Left colon (tissue), 2 donors: ENCODE measurements at regions not wholly inside any gene's neighbourhood (a gene's known extent, or its start where the extent isn't known, plus 50 kb on each side); places are given as distances from the start of the nearest gene placed in this dataset.
"Not testable (repeated sequence)": the region's sequence is repeated elsewhere in the genome, so short reads cannot be mapped to it uniquely, and the experiment has no call there.

Source experiments
- ATAC-seq: fragments of 200-7000 bp; cut with Tn5 transposase; one replicate; pipeline ENCODE4 v1.9.1; 2020; ENCODE audit warnings: mild to moderate bottlenecking, moderate library complexity
- DNase-seq, 2 donors: peaks; one replicate each; pipeline ENCODE4 v3.0.0-alpha.2; 2020
- intact Hi-C, 2 donors: fragments of 100-400 bp; cut with DNase I in 1 of 2; cut with micrococcal nuclease in 1 of 2; formaldehyde crosslinking; loops; one replicate each; pipeline versions ENCODE4 v1.11.2 to v1.14.0; 2022; cut with DNase I, micrococcal nuclease
- donor health status: DM: no; HTN: no; CAD: no.
- donor health status: DM: yes; HTN: yes; CAD: no.

- ATAC-seq = no peak
- intact Hi-C loops = no loop called here
- no peak for DNase-seq
Observed at GRCh38 chr22:22789233-22789921, 98.2 kb upstream of the IGLL5 start.

DNA sequence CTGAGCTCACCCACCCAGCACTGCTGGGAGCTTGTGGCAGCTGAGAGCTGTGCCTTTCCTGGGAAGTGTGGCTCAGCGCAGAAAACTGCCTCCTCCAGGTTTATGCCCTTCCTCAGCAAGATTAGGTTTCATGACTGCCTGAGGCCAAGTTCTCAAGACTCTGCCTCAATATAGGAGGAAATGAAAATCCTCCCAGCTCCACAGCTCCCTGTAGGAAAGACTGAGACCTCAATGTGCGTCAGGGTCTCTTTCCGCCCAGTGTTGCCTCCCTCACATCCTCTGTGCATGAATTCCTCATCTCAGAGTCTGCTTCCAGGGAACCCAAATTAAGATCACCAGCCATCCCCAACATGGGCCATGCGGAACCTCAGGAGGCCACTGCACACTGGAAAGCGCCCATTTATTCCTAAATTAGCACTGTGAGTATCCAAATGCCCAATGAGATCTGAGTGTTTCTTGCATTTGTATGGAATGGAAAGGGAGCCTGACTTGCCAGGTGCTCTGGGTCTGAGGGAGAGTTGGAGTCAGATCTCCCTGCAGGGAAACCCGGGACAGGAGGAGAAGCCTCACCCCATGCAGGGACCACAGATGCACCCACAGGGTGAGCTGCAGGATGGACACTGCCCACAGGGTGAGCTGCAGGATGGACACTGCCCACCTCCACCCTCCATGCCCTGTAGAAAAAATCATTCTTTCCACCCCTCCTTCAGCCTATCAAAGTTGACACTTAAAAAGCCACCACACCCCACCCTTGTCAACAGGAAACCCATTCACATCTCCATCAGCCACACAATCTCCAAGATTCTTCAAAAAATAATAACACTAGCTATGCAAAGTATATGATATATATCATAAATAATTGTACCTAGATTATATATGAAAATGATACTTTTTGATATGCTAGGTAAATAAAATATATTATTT lies 97.4 kb upstream of the IGLL5 start:
- no peak for DNase-seq
- ATAC-seq = no peak
- intact Hi-C loops = no loop called here

DNA sequence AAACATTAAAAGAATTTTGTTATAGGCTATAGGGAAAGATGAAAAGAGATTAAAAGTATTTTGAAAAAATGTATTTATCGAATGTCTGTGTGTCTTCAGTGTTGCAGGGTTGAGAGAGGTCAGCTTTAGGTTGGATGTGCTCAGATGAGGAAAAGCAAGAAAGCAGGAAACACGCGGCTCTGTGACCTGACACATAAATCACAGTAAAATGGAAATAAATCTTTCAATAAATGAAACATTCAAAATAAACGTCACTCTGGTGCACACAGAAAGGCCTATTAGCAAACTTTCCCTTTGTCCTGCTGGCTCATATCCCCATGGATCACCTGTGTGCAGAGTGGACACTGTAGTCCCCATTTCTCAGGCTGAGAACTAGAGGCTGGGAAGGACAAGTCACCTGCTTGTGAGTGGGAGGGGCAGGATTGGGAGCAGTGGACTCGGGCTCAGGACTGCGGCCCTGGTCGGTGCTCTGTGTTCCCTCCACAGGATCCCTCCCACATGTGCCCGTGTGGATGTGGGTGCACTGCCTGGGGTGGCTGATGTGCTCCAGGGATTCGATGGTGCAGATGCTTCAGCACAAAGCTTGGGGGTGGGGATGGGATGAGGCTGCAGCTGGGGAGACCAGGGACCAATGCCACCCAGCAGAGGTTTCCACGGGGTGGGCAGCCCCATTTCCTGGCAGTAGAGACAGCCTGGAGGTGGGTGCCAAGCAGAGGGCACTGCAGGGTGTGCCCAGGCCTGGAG lies 96.0 kb upstream of the IGLL5 start:
- ATAC-seq (no peak), DNase-seq (no peak)
- intact Hi-C loops = no loop called here

DNA sequence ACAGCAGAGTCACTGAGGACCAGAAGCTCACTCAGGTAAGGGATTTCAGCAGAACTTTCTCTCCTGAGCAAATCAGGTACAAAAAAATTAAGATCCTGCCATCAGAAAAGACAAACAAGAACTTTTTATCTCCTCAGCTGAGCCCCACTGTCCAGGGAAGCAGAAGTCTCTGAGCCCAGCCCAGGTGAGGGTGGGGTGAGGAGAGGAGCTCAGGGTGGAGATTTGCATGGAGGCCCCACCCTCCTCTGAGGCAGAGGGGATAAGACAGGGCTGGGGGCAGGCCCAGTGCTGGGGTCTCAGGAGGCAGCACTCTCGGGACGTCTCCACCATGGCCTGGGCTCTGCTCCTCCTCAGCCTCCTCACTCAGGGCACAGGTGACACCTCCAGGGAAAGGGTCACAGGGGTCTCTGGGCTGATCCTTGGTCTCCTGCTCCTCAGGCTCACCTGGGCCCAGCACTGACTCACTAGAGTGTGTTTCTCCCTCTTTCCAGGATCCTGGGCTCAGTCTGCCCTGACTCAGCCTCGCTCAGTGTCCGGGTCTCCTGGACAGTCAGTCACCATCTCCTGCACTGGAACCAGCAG lies 95.3 kb upstream of the IGLL5 start:
- DNase-seq, intact Hi-C loops, ATAC-seq: not testable (repeated sequence)

- DNase-seq, intact Hi-C loops, ATAC-seq: not testable (repeated sequence)
Observed at GRCh38 chr22:22795639-22796038, 92.0 kb upstream of the IGLL5 start.

- ATAC-seq = no peak
- intact Hi-C loops = no loop called here
- DNase-seq = no peak
Observed at GRCh38 chr22:22796724-22797123, 90.9 kb upstream of the IGLL5 start.

DNA sequence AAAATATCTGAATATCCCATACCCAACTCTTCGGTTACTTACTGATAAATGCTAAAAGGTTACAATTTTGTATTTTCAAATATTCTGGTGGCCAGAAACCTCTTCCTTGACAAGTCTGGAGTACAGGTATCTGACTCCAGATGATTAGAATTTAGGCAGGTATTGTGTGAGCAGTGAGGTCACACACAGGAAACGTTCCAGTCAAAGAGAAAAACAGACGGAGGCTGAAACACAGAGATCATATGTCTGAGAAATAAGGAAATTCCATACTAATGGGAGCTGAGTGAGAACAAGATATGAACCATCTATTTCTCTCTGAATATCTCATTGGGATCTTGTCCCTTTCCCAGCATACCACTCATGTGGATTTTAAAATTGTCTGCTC lies 89.4 kb upstream of the IGLL5 start:
- ATAC-seq = no peak
- intact Hi-C loops = no loop called here
- no peak for DNase-seq

GRCh38 chr22:22798716-22799115 lies 88.9 kb upstream of the IGLL5 start:
- ATAC-seq (no peak), DNase-seq (no peak)
- intact Hi-C loops = no loop called here

DNA sequence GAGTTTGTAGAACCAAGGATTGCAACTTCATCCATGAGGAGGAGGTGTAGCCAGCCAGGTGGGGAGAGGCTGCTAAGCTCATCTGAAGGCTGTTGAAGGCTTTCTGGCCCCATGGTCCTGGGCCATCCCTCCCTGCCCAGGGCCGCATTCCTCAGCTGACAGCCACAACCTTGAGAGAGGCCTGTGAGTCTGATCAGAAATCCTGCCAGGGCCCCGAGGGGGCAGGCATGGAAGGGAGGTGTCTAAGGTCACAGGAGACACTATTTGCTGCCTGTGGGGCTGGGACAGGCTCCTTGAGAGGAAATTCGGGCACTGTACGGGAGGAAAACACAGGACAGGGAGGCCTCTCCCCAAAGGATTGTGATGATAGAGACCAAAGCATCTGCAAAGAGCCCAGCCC lies 88.1 kb upstream of the IGLL5 start:
- intact Hi-C loops = no loop called here
- no peak for ATAC-seq
- DNase-seq = no peak

DNA sequence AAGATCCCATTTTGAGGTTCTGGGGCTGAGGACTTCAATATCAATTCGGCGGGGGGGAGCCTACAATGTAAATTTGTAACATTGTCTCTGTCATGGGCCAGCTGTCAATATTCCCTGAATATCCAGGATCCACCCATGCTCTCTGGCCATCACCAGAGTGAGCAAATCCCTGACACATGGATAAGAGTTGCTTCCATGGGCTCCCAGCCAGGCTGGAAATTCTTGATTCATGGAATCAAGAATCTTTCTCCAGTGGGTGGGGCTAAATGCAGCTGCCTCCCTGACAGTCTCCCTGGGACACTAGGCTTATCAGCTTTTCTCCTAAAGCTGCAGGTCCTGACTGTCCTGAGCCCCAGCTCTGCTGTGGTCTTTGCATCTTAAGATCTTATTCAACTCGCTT lies 86.9 kb upstream of the IGLL5 start:
- DNase-seq (no peak), ATAC-seq (no peak)
- intact Hi-C loops = no loop called here

- intact Hi-C loops = no loop called here
- ATAC-seq (no peak), DNase-seq (no peak)
Observed at GRCh38 chr22:22802339-22802970, 85.2 kb upstream of the IGLL5 start.

- DNase-seq (no peak), ATAC-seq (no peak)
- intact Hi-C loops = no loop called here
Observed at GRCh38 chr22:22803285-22803853, 84.2 kb upstream of the IGLL5 start.

DNA sequence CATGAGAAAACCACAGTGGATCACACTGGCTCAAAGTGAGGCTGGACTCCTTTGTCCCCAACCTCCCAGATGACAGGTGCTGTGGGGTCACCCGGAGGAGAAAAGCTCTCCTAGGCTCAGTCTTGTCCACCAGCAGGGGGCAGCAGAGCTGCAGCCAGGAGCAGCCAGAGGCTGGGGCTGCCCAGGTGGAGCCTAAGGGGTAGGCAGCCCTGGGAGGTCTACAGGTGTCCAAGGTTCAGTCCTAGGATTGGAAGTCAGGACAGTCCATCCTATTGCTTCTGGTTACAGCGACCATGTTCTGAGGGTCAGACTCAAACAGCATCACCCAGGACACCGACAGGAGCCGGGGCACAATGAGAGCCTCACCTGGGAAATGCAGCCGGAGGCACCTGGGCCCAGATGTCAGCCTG lies 77.6 kb upstream of the IGLL5 start:
- ATAC-seq = peak; percentile 74
- peak; percentile 50 to 82 for DNase-seq
- intact Hi-C loops = no loop called here

GRCh38 chr22:22810471-22810870 lies 77.1 kb upstream of the IGLL5 start:
- ATAC-seq (no peak), DNase-seq (no peak)
- intact Hi-C loops = no loop called here

GRCh38 chr22:22811016-22812009 lies 76.3 kb upstream of the IGLL5 start:
- intact Hi-C loops = no loop called here
- ATAC-seq (no peak), DNase-seq (no peak)

DNA sequence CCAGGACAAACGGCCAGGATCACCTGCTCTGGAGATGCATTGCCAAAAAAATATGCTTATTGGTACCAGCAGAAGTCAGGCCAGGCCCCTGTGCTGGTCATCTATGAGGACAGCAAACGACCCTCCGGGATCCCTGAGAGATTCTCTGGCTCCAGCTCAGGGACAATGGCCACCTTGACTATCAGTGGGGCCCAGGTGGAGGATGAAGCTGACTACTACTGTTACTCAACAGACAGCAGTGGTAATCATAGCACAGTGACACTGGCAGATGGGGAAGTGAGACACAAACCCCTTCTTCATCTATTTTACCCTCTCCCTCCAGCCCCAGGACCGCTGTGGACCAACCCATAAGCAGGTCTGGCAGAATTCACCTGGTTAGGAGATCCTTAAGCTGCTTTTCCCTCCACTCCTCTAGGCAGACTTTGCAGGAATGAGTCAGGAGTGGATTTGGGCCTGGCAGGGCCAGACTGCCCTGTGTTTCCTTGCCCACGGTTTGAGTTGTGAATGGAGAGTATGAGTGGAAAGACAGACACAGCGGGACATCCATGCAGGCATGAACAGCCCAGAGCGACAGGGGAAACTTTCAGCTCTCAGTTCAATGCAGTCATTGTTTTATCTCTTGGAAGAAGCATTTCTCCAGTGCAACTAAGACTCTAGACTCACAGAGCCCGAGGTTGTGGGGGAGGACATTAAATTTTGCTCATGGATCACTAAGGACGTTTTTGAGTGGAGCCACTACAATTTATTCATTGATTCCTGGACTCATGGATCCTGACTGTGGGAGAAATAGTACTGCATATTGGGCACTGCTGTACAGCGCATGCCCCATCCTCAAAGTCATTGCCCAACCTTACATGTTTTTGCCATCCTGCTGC lies 75.3 kb upstream of the IGLL5 start:
- no peak for DNase-seq
- intact Hi-C loops = no loop called here
- ATAC-seq = no peak
